ENCODE measurements at regions not wholly inside any gene's neighbourhood (a gene's known extent, or its start where the extent isn't known, plus 50 kb on each side); places are given as distances from the start of the nearest gene placed in this dataset.

GRCh38 chr12:46550266-46550879 lies 177.8 kb upstream of the SLC38A2 start:
- peak overlapping the region; percentile 68; the same call in 1 of the 2 replicates for H3K9ac ChIP-seq
- H3F3A ChIP-seq (replicated peaks; ENCODE audit: insufficient read depth) = peaks cover 39% of the 10 kb centered on the region
- no peaks in the 10 kb centered on the region for H3K9me2 ChIP-seq
- DNase-seq = no peak
- TF ChIP-seq TAF1 (IDR thresholded peaks at IDR 0.05; ENCODE audit: borderline replicate concordance, low read depth, low read length) (no peak), GABPA (IDR thresholded peaks at IDR 0.05; ENCODE audit: low read depth) (no peak), RAD21 (IDR thresholded peaks at IDR 0.05; ENCODE audit: low read length) (no peak)
- H3K4me2 ChIP-seq = no peak overlapping the region; the same call in 1 of the 2 replicates
- POLR2A ChIA-PET = no interaction called here
- H3K27me3 ChIP-seq (ENCODE audit: insufficient read depth) = no peaks in the 10 kb centered on the region
- CTCF ChIA-PET = no interaction called here
- peak overlapping the region in 1 of 2 experiments; percentile 100; a peak in 2 of 4 replicates for H3K27ac ChIP-seq (ENCODE audit: low read depth in 2 of 2, low read length in 1 of 2)
- peak overlapping the region; percentile 67; the same call in 1 of the 2 replicates for H2AFZ ChIP-seq (ENCODE audit: low read depth)
- 79% methylated on average over 4 of the region's 4 CpGs for WGBS (ENCODE audit: low lambda C conversion rate)
- no peaks in the 10 kb centered on the region for H3K36me3 ChIP-seq (replicated peaks in 1 of 2; ENCODE audit: control insufficient read depth in 1 of 2, insufficient read depth in 2 of 2, low read length in 1 of 2)
- peaks cover 5 to 67% of the 10 kb centered on the region in 2 experiments for H3K4me1 ChIP-seq (ENCODE audit: control insufficient read depth in 1 of 2, insufficient read depth in 2 of 2, low read depth in 1 of 2, low read length in 1 of 2)
- H3K79me2 ChIP-seq (ENCODE audit: insufficient read depth) = no peaks in the 10 kb centered on the region
- H3K9me3 ChIP-seq = no peaks in the 10 kb centered on the region
- H4K20me1 ChIP-seq (ENCODE audit: insufficient read depth) = no peaks in the 10 kb centered on the region
- H3K4me3 ChIP-seq (ENCODE audit: low read depth in 2 of 2, low read length in 1 of 2) = no peak overlapping the region

- ChIA-PET POLR2A (no interaction called here), CTCF (no interaction called here)
- Histone ChIP-seq H4K20me1 (ENCODE audit: insufficient read depth) (no peaks in the 10 kb centered on the region), H3F3A (replicated peaks; ENCODE audit: insufficient read depth) (peaks cover 33% of the 10 kb centered on the region), H3K4me2 (peak overlapping the region; percentile 21; the same call in 1 of the 2 replicates), H3K27ac (ENCODE audit: low read depth in 2 of 2, low read length in 1 of 2) (peak overlapping the region in 1 of 2 experiments; percentile 100; a peak in 3 of 4 replicates), H3K4me3 (ENCODE audit: low read depth in 2 of 2, low read length in 1 of 2) (no peak overlapping the region), H3K36me3 (replicated peaks in 1 of 2; ENCODE audit: control insufficient read depth in 1 of 2, insufficient read depth in 2 of 2, low read length in 1 of 2) (no peaks in the 10 kb centered on the region), H2AFZ (ENCODE audit: low read depth) (peak overlapping the region; percentile 67), H3K79me2 (ENCODE audit: insufficient read depth) (no peaks in the 10 kb centered on the region), H3K9me2 (no peaks in the 10 kb centered on the region), H3K9me3 (no peaks in the 10 kb centered on the region), H3K27me3 (ENCODE audit: insufficient read depth) (no peaks in the 10 kb centered on the region), H3K4me1 (ENCODE audit: control insufficient read depth in 1 of 2, insufficient read depth in 2 of 2, low read depth in 1 of 2, low read length in 1 of 2) (peaks cover 0 to 61% of the 10 kb centered on the region in 2 experiments; a peak in 3 of 4 replicates), H3K9ac (peak overlapping the region; percentile 68; the same call in 1 of the 2 replicates)
- DNase-seq = no peak
- WGBS (ENCODE audit: low lambda C conversion rate) = 16% methylated on average over 7 of the region's 7 CpGs
- TF ChIP-seq RFX5 (IDR thresholded peaks at IDR 0.05; ENCODE audit: low read length) (no peak), GATA2 (CRISPR knock-in tag; IDR thresholded peaks at IDR 0.05) (no peak), FOSL2 (IDR thresholded peaks at IDR 0.05; ENCODE audit: borderline replicate concordance, low read depth) (peak; percentile 81), FOXM1 (IDR thresholded peaks at IDR 0.05; ENCODE audit: low read depth) (no peak), SIN3A (IDR thresholded peaks at IDR 0.05; ENCODE audit: borderline replicate concordance, low read depth, low read length) (no peak), JUND (IDR thresholded peaks at IDR 0.05) (peak; percentile 79), TEAD4 (IDR thresholded peaks at IDR 0.05; ENCODE audit: borderline replicate concordance, insufficient read depth) (no peak), SMC3 (IDR thresholded peaks at IDR 0.05; ENCODE audit: low read depth, low read length) (no peak), FOXJ3 (CRISPR knock-in tag; IDR thresholded peaks at IDR 0.05) (no peak), EZH2phosphoT487 (IDR thresholded peaks at IDR 0.05; ENCODE audit: borderline replicate concordance, low read depth) (no peak), EP300 (IDR thresholded peaks at IDR 0.05; ENCODE audit: borderline replicate concordance in 1 of 2, low read depth in 1 of 2, low read length in 1 of 2) (peak in 1 of 2 experiments; percentile 72; a peak in 1 of 4 replicates), RXRA (IDR thresholded peaks at IDR 0.05; ENCODE audit: borderline replicate concordance, low read depth) (no peak), RAD21 (IDR thresholded peaks at IDR 0.05; ENCODE audit: low read length) (no peak), IRF3 (IDR thresholded peaks at IDR 0.05; ENCODE audit: low read depth, low read length) (no peak), USF2 (IDR thresholded peaks at IDR 0.05; ENCODE audit: borderline replicate concordance, low read depth, low read length) (no peak), ZBTB33 (IDR thresholded peaks at IDR 0.05; ENCODE audit: borderline replicate concordance, low read depth) (no peak), RCOR1 (IDR thresholded peaks at IDR 0.05; ENCODE audit: low read length) (no peak), USF1 (IDR thresholded peaks at IDR 0.05; ENCODE audit: borderline replicate concordance, low read depth) (no peak), CHD2 (IDR thresholded peaks at IDR 0.05; ENCODE audit: low read length, partially characterized antibody) (no peak), GABPA (IDR thresholded peaks at IDR 0.05; ENCODE audit: low read depth) (no peak)
Observed at GRCh38 chr12:46549527-46550265, 177.1 kb upstream of the SLC38A2 start.
